ENCODE measurements at regions not wholly inside any gene's neighbourhood (a gene's known extent, or its start where the extent isn't known, plus 50 kb on each side); places are given as distances from the start of the nearest gene placed in this dataset.

GRCh38 chr4:1502976-1503375 lies 96.7 kb upstream of the NKX1-1 start:
- peaks cover 29% of the 10 kb centered on the region for H3K27me3 ChIP-seq (ENCODE audit: insufficient read depth, insufficient read length)
- no peak for DNase-seq (ENCODE audit: low read depth, low spot score)
- peaks cover 8% of the 10 kb centered on the region for H3K4me1 ChIP-seq (ENCODE audit: insufficient read depth, insufficient read length)
- H3K36me3 ChIP-seq (ENCODE audit: insufficient read depth, insufficient read length, low read length), result no peaks in the 10 kb centered on the region
- no peak overlapping the region for H3K4me3 ChIP-seq (ENCODE audit: insufficient read length, low read depth)
- no peaks in the 10 kb centered on the region; the same call in 1 of the 2 replicates for H3K9me3 ChIP-seq (ENCODE audit: insufficient read depth, low read length)
- no peak for TF ChIP-seq ZNF274 (IDR thresholded peaks at IDR 0.05; ENCODE audit: low read depth, low read length)
- TF ChIP-seq SUZ12 (IDR thresholded peaks at IDR 0.05; ENCODE audit: extremely low read depth, insufficient read depth, insufficient read length), result no peak
- no peak for TF ChIP-seq YY1 (IDR thresholded peaks at IDR 0.05; ENCODE audit: insufficient read depth, insufficient read length)
- no peak overlapping the region for H3K9ac ChIP-seq (ENCODE audit: insufficient read length, low read depth)

GRCh38 chr4:1502501-1502886 lies 96.3 kb upstream of the NKX1-1 start:
- Histone ChIP-seq H3K4me1 (ENCODE audit: insufficient read depth, insufficient read length) (peaks cover 8% of the 10 kb centered on the region), H3K27me3 (ENCODE audit: insufficient read depth, insufficient read length) (peaks cover 29% of the 10 kb centered on the region), H3K36me3 (ENCODE audit: insufficient read depth, insufficient read length, low read length) (no peaks in the 10 kb centered on the region), H3K4me3 (ENCODE audit: insufficient read length, low read depth) (no peak overlapping the region), H3K9me3 (ENCODE audit: insufficient read depth, low read length) (no peaks in the 10 kb centered on the region; the same call in 1 of the 2 replicates), H3K9ac (ENCODE audit: insufficient read length, low read depth) (no peak overlapping the region)
- no peak for DNase-seq (ENCODE audit: low read depth, low spot score)
- no peak for TF ChIP-seq SUZ12 (IDR thresholded peaks at IDR 0.05; ENCODE audit: extremely low read depth, insufficient read depth, insufficient read length)
- no peak for TF ChIP-seq YY1 (IDR thresholded peaks at IDR 0.05; ENCODE audit: insufficient read depth, insufficient read length)
- no peak for TF ChIP-seq ZNF274 (IDR thresholded peaks at IDR 0.05; ENCODE audit: low read depth, low read length)

- Histone ChIP-seq H3K27me3 (ENCODE audit: insufficient read depth, insufficient read length) (peaks cover 34% of the 10 kb centered on the region), H3K9me3 (ENCODE audit: insufficient read depth, low read length) (no peaks in the 10 kb centered on the region; the same call in 1 of the 2 replicates), H3K9ac (ENCODE audit: insufficient read length, low read depth) (no peak overlapping the region), H3K4me3 (ENCODE audit: insufficient read length, low read depth) (no peak overlapping the region), H3K36me3 (ENCODE audit: insufficient read depth, insufficient read length, low read length) (no peaks in the 10 kb centered on the region), H3K4me1 (ENCODE audit: insufficient read depth, insufficient read length) (peaks cover 6% of the 10 kb centered on the region)
- DNase-seq (ENCODE audit: low read depth, low spot score), result no peak
- TF ChIP-seq ZNF274 (IDR thresholded peaks at IDR 0.05; ENCODE audit: low read depth, low read length) (no peak), YY1 (IDR thresholded peaks at IDR 0.05; ENCODE audit: insufficient read depth, insufficient read length) (no peak), SUZ12 (IDR thresholded peaks at IDR 0.05; ENCODE audit: extremely low read depth, insufficient read depth, insufficient read length) (no peak)
Observed at GRCh38 chr4:1501754-1502500, 95.7 kb upstream of the NKX1-1 start.

- no peaks in the 10 kb centered on the region; the same call in 1 of the 2 replicates for H3K9me3 ChIP-seq (ENCODE audit: insufficient read depth, low read length)
- no peak overlapping the region for H3K4me3 ChIP-seq (ENCODE audit: insufficient read length, low read depth)
- no peaks in the 10 kb centered on the region for H3K36me3 ChIP-seq (ENCODE audit: insufficient read depth, insufficient read length, low read length)
- TF ChIP-seq SUZ12 (IDR thresholded peaks at IDR 0.05; ENCODE audit: extremely low read depth, insufficient read depth, insufficient read length) (no peak), YY1 (IDR thresholded peaks at IDR 0.05; ENCODE audit: insufficient read depth, insufficient read length) (no peak), ZNF274 (IDR thresholded peaks at IDR 0.05; ENCODE audit: low read depth, low read length) (no peak)
- DNase-seq (ENCODE audit: low read depth, low spot score), result no peak
- peaks cover 5% of the 10 kb centered on the region for H3K4me1 ChIP-seq (ENCODE audit: insufficient read depth, insufficient read length)
- peaks cover 36% of the 10 kb centered on the region for H3K27me3 ChIP-seq (ENCODE audit: insufficient read depth, insufficient read length)
- H3K9ac ChIP-seq (ENCODE audit: insufficient read length, low read depth), result no peak overlapping the region
Observed at GRCh38 chr4:1500966-1501753, 94.9 kb upstream of the NKX1-1 start.

- Histone ChIP-seq H3K9ac (ENCODE audit: insufficient read length, low read depth) (no peak overlapping the region), H3K9me3 (ENCODE audit: insufficient read depth, low read length) (no peaks in the 10 kb centered on the region; the same call in 1 of the 2 replicates), H3K4me3 (ENCODE audit: insufficient read length, low read depth) (no peak overlapping the region), H3K4me1 (ENCODE audit: insufficient read depth, insufficient read length) (no peaks in the 10 kb centered on the region), H3K36me3 (ENCODE audit: insufficient read depth, insufficient read length, low read length) (no peaks in the 10 kb centered on the region), H3K27me3 (ENCODE audit: insufficient read depth, insufficient read length) (peaks cover 35% of the 10 kb centered on the region)
- no peak for TF ChIP-seq SUZ12 (IDR thresholded peaks at IDR 0.05; ENCODE audit: extremely low read depth, insufficient read depth, insufficient read length)
- DNase-seq (ENCODE audit: low read depth, low spot score), result no peak
Observed at GRCh38 chr4:1500231-1500965, 94.2 kb upstream of the NKX1-1 start.

- TF ChIP-seq ZNF274 (IDR thresholded peaks at IDR 0.05; ENCODE audit: low read depth, low read length) (no peak), YY1 (IDR thresholded peaks at IDR 0.05; ENCODE audit: insufficient read depth, insufficient read length) (no peak), SUZ12 (IDR thresholded peaks at IDR 0.05; ENCODE audit: extremely low read depth, insufficient read depth, insufficient read length) (no peak)
- Histone ChIP-seq H3K4me1 (ENCODE audit: insufficient read depth, insufficient read length) (no peaks in the 10 kb centered on the region), H3K36me3 (ENCODE audit: insufficient read depth, insufficient read length, low read length) (no peaks in the 10 kb centered on the region), H3K9me3 (ENCODE audit: insufficient read depth, low read length) (no peaks in the 10 kb centered on the region; the same call in 1 of the 2 replicates), H3K9ac (ENCODE audit: insufficient read length, low read depth) (no peak overlapping the region), H3K4me3 (ENCODE audit: insufficient read length, low read depth) (no peak overlapping the region), H3K27me3 (ENCODE audit: insufficient read depth, insufficient read length) (peaks cover 35% of the 10 kb centered on the region)
- DNase-seq (ENCODE audit: low read depth, low spot score), result no peak
Observed at GRCh38 chr4:1499465-1499864, 93.2 kb upstream of the NKX1-1 start.
